Suprapubic skin (tissue), 4 donors: ENCODE measurements at regions not wholly inside any gene's neighbourhood (a gene's known extent, or its start where the extent isn't known, plus 50 kb on each side); places are given as distances from the start of the nearest gene placed in this dataset.

Experiments
- DNase-seq, 2 donors: peaks; one replicate each; pipeline ENCODE4 v3.0.0-alpha.2; 2019; ENCODE audit warnings: low spot score in 2 of 2
- H3K27ac ChIP-seq: fragments of 200-600 bp; sonication (generic); one replicate; pipeline ENCODE4 v1.5.1; 2019
- H3K27me3 ChIP-seq: fragments of 200-600 bp; sonication (generic); one replicate; pipeline ENCODE4 v1.5.1; 2019
- H3K36me3 ChIP-seq: fragments of 200-600 bp; sonication (generic); one replicate; pipeline ENCODE4 v1.5.1; 2019
- H3K4me1 ChIP-seq: fragments of 200-600 bp; sonication (generic); one replicate; pipeline ENCODE4 v1.5.1; 2019
- H3K4me3 ChIP-seq: fragments of 200-600 bp; sonication (generic); one replicate; pipeline ENCODE4 v1.5.1; 2019; ENCODE audit warnings: mild to moderate bottlenecking
- H3K9me3 ChIP-seq: fragments of 200-600 bp; sonication (generic); one replicate; pipeline ENCODE4 v1.5.1; 2019
- CTCF ChIP-seq, 2 donors: fragments of 200-600 bp in 1 of 2; fragments of 450-650 bp in 1 of 2; sonication (generic) in 1 of 2; IDR thresholded peaks; one replicate each; pipeline ENCODE4 v1.5.1; 2016 to 2019; ENCODE audit warnings: antibody characterized with exemption in 2 of 2, mild to moderate bottlenecking in 1 of 2, moderate library complexity in 1 of 2
- EP300 ChIP-seq: sonication (generic); formaldehyde crosslinking; IDR thresholded peaks from one replicate; pipeline ENCODE4 v1.6.1; 2017; ENCODE audit warnings: antibody characterized with exemption
- POLR2A ChIP-seq, 2 donors: fragments of 450-650 bp; IDR thresholded peaks; one replicate each; pipeline ENCODE4 v1.6.1; 2017; ENCODE audit warnings: antibody characterized with exemption in 2 of 2, mild to moderate bottlenecking in 2 of 2, moderate library complexity in 2 of 2
- POLR2AphosphoS5 ChIP-seq, 3 donors: sonication (generic); formaldehyde crosslinking; IDR thresholded peaks; one replicate each; pipeline ENCODE4 v1.6.1; 2017; ENCODE audit warnings: antibody characterized with exemption in 3 of 3
- WGBS: methylation state at CpG from one replicate; pipeline ENCODE4 v1.1.5; 2018; 5-methylcytosine and 5-hydroxymethylcytosine counted together

GRCh38 chr2:48104418-48104817 lies 198.1 kb upstream of the FBXO11 start:
- Histone ChIP-seq H3K36me3 (no peaks in the 10 kb centered on the region), H3K4me3 (no peak overlapping the region), H3K4me1 (peaks cover 18% of the 10 kb centered on the region), H3K27me3 (no peaks in the 10 kb centered on the region), H3K27ac (no peak overlapping the region), H3K9me3 (peaks cover 4% of the 10 kb centered on the region)
- no peak for DNase-seq
- TF ChIP-seq EP300 (no peak), POLR2AphosphoS5 (IDR thresholded peaks at IDR 0.05) (no peak), POLR2A (IDR thresholded peaks at IDR 0.05) (no peak), CTCF (IDR thresholded peaks at IDR 0.05) (no peak)

GRCh38 chr2:48105848-48106247 lies 199.6 kb upstream of the FBXO11 start:
- H3K9me3 ChIP-seq = no peaks in the 10 kb centered on the region
- H3K36me3 ChIP-seq = no peaks in the 10 kb centered on the region
- WGBS = 81% methylated on average over 11 of the region's 11 CpGs
- DNase-seq = no peak
- no peak for TF ChIP-seq POLR2A (IDR thresholded peaks at IDR 0.05)
- no peak for TF ChIP-seq EP300
- TF ChIP-seq POLR2AphosphoS5 (IDR thresholded peaks at IDR 0.05) = no peak
- no peak for TF ChIP-seq CTCF (IDR thresholded peaks at IDR 0.05)
- H3K4me3 ChIP-seq = no peak overlapping the region
- no peak overlapping the region for H3K27ac ChIP-seq
- no peaks in the 10 kb centered on the region for H3K27me3 ChIP-seq
- H3K4me1 ChIP-seq = peaks cover 23% of the 10 kb centered on the region

GRCh38 chr2:48107326-48107925 lies 201.1 kb upstream of the FBXO11 start:
- TF ChIP-seq EP300 = no peak
- TF ChIP-seq POLR2AphosphoS5 (IDR thresholded peaks at IDR 0.05) = no peak
- no peak for TF ChIP-seq POLR2A (IDR thresholded peaks at IDR 0.05)
- TF ChIP-seq CTCF (IDR thresholded peaks at IDR 0.05) = no peak
- WGBS = 36% methylated on average over 9 of the region's 9 CpGs
- peak overlapping the region; percentile 13 for H3K4me3 ChIP-seq
- H3K9me3 ChIP-seq = no peaks in the 10 kb centered on the region
- DNase-seq = no peak
- H3K36me3 ChIP-seq = no peaks in the 10 kb centered on the region
- H3K27ac ChIP-seq = no peak overlapping the region
- H3K4me1 ChIP-seq = peaks cover 31% of the 10 kb centered on the region
- H3K27me3 ChIP-seq = no peaks in the 10 kb centered on the region

- Histone ChIP-seq H3K4me1 (peaks cover 33% of the 10 kb centered on the region), H3K4me3 (no peak overlapping the region), H3K27me3 (no peaks in the 10 kb centered on the region), H3K9me3 (no peaks in the 10 kb centered on the region), H3K27ac (no peak overlapping the region), H3K36me3 (no peaks in the 10 kb centered on the region)
- DNase-seq = no peak
- 91% methylated on average over 1 of the region's 1 CpG for WGBS
- TF ChIP-seq EP300 (no peak), CTCF (IDR thresholded peaks at IDR 0.05) (no peak), POLR2AphosphoS5 (IDR thresholded peaks at IDR 0.05) (no peak), POLR2A (IDR thresholded peaks at IDR 0.05) (no peak)
These were observed 202.2 kb upstream of the FBXO11 start for GRCh38 chr2:48108455-48108854.

- Histone ChIP-seq H3K27ac (no peak overlapping the region), H3K4me3 (no peak overlapping the region), H3K9me3 (no peaks in the 10 kb centered on the region), H3K36me3 (no peaks in the 10 kb centered on the region), H3K4me1 (peaks cover 33% of the 10 kb centered on the region), H3K27me3 (no peaks in the 10 kb centered on the region)
- DNase-seq = no peak
- WGBS = 82% methylated on average over 4 of the region's 4 CpGs
- no peak for TF ChIP-seq POLR2AphosphoS5 (IDR thresholded peaks at IDR 0.05)
- TF ChIP-seq EP300 = no peak
- no peak for TF ChIP-seq CTCF (IDR thresholded peaks at IDR 0.05)
- TF ChIP-seq POLR2A (IDR thresholded peaks at IDR 0.05) = no peak
These were observed 203.3 kb upstream of the FBXO11 start for GRCh38 chr2:48109491-48110204.
